ENCODE measurements at regions not wholly inside any gene's neighbourhood (a gene's known extent, or its start where the extent isn't known, plus 50 kb on each side); places are given as distances from the start of the nearest gene placed in this dataset.
"Not testable (repeated sequence)": the region's sequence is repeated elsewhere in the genome, so short reads cannot be mapped to it uniquely, and the experiment has no call there.

GRCh38 chr7:16369855-16370254 lies 51.5 kb downstream of the CRPPA start:
- no peak for DNase-seq (ENCODE audit: low spot score)

DNA sequence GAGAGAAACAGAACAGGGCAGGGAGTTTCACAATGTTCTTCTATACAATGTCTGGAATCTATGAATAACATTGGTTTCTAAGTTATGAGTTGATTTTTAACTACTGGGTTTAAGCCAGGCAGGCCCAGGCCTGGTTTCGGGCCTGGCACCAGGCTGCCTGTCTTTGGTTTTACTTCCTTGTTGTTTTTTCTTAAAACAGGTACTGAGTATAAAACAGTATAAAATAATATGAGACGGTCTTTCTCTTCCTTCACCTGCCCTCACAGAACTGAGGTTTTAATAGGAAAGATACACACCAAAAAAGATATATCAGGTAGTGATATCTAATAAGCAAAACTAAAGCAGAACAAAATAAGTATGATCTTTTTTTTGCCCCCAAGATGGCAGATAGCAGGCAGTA lies 52.0 kb downstream of the CRPPA start:
- not testable (repeated sequence) for DNase-seq (ENCODE audit: low spot score)

- no peak for DNase-seq (ENCODE audit: low spot score)
Measured at GRCh38 chr7:16368885-16369284, 52.5 kb downstream of the CRPPA start.

- DNase-seq (ENCODE audit: low spot score) = no peak
Measured at GRCh38 chr7:16367115-16367514, 54.2 kb downstream of the CRPPA start.

GRCh38 chr7:16365952-16366351 lies 55.4 kb downstream of the CRPPA start:
- no peak for DNase-seq (ENCODE audit: low spot score)

- no peak for DNase-seq (ENCODE audit: low spot score)
Measured at GRCh38 chr7:16365177-16365576, 56.2 kb downstream of the CRPPA start.

GRCh38 chr7:16359216-16359615 lies 62.1 kb downstream of the CRPPA start:
- no peak for DNase-seq (ENCODE audit: low spot score)

DNA sequence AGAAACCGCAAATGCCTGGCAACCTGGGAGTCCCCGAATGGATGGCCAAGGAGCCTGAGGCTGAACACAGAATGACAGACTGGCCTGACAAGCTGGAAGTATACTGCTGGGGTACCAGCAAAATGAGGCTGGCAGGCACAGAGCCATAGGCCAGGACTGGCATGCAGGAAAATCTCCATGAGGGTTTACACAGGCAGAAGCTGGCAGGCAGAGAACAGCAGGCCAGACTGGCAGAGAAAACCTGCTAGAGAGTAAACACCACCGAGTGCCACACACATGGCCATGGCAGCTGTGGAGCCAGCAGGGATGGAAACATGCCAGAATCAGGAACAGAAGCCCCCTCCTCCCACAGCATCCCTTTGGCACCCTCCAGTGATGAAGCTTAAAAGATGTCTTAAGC lies 63.4 kb downstream of the CRPPA start:
- DNase-seq (ENCODE audit: low spot score) = peak; percentile 36

DNA sequence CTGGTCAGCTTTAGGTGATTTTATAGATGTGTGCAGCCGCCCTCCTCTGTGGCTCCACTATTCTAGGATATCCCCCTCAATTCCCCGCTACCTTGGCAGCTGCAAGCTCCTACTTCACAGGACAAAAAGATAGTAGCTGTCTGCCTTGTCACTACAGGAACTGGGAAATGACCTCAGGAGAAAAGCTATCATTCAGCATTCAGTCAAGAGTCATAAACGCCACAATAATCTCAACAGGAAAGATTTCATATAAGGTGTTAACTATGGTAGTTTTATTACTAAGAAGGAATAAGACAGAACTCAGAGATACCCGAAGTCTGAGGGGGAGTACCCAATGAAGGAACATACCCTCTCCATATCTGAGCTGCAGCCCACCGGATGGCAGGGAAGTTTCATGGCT lies 63.9 kb downstream of the CRPPA start:
- DNase-seq (ENCODE audit: low spot score) = no peak

DNA sequence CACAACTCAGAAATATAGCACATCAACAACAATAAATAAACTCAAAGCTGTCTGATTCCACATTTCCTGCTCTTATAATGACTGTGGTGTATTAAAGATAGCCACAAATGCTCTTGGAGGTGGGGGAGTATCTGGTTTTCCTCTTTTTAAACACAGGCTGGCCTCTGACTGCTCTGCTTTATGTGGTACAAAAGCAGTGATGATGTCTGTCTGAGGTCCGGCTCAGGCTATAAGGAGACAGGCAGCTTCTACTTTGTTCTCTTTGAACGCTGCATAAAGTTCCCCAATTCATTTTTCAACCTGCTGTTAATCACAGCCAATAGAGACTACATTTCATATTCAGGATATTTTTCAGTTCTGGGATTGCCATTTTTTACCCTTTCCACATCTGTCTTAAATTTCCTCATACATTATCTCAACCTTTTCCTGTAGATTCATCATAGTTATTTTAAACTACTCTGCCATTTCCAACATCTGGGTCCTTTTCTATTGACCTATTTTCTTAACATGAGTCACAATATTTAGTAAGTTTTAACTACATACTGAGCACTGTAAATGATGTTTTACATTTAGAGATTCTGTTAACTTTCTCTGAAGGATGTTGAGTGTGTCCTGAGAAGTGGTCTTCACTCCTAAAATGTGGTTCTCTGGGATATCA lies 64.9 kb downstream of the CRPPA start:
- no peak for DNase-seq (ENCODE audit: low spot score)

DNA sequence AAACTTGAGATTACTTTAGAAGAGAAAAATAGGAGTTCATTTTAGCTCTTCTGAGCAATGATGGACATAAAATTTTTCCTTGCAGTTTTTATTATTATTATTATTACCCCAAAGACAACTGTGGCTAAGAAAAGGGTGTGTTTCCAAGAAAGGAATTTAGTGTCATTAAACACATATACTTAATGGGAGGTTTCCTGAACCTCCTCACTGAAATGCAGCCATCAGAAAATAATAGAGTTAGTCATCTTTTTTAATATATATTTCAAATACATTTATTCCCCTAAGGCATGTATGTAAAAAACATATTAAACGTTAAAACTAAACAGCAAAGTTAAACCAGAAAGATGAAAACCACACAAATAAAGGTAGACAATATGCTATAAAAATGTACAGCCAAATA lies 66.8 kb downstream of the CRPPA start:
- DNase-seq (ENCODE audit: low spot score) = no peak

DNA sequence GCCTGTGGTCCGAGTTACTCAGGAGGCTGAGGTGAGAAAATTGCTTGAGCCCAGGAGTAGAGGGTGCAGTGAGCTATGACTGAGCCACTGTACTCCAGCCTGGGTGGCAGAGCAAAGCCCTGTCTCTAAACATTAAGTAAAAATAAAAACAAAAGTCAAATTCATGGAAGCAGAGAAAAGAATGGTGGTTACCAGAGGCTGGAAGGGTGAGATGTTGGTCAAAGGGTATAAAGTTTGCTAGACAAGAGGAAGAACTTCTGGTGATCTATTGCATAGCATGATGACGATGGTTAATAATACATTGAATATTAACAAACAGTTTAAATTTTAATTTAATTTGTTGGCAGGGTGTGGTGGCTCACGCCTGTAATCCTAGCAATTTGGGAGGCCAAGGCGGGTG lies 68.1 kb downstream of the CRPPA start:
- no peak for DNase-seq (ENCODE audit: low spot score)

DNA sequence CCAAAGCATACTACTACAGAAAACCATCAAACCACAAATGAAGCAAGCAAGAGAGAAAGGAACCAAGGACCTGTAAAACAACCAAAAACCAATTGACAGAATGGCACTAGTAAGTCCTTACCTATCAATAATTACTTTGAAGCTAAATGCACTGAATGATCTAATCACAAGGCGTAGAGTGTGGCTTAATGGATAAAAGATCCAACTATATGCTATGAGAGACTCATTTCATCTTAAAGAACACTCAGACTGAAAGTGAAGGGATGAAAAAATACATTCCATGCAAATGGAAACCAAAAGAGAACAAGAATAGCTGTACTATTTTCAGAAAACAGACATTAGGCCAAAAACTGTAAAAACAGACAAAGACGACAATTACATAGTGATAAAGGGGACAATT lies 70.7 kb downstream of the CRPPA start:
- DNase-seq (ENCODE audit: low spot score) = no peak

DNA sequence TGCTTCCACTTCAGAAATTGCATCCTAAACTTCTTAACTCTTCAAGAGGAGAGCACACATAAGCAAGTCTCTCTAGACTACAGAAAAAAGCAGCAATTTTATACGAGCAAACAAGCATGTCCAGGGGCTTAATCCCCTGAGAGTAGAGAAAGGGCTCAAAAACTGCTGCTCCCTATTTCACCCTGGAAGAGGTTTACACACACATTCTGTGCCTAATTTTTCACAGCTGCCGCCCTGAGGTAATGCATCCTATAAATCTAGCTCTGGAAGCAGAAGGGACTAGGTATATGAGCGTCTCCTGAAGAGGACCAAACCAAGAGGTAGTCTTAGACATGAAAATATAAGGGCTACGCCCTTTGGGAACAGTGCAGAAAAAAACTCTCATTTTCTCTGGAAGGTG lies 73.1 kb downstream of the CRPPA start:
- DNase-seq (ENCODE audit: low spot score) = no peak

DNA sequence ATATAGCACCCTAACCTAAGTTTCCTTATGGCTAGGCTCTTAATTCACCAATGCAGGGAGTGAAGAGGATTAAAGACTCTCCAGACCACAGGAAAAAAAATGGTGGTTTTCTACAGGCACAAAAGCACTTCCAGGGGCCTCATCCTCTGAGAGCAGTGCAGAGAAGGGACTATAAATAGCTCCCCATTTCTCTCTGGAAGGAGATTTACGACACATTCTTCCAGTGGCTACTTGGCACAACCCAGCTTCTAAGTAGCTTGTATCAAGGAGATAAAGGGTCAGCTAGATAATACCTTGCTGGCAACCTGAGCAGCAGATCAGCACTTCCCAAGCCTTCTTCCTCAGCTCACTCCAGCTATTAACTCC lies 73.5 kb downstream of the CRPPA start:
- no peak for DNase-seq (ENCODE audit: low spot score)

GRCh38 chr7:16347066-16347826 lies 74.1 kb downstream of the CRPPA start:
- DNase-seq (ENCODE audit: low spot score) = no peak

GRCh38 chr7:16345979-16346958 lies 75.1 kb downstream of the CRPPA start:
- DNase-seq (ENCODE audit: low spot score) = no peak

DNA sequence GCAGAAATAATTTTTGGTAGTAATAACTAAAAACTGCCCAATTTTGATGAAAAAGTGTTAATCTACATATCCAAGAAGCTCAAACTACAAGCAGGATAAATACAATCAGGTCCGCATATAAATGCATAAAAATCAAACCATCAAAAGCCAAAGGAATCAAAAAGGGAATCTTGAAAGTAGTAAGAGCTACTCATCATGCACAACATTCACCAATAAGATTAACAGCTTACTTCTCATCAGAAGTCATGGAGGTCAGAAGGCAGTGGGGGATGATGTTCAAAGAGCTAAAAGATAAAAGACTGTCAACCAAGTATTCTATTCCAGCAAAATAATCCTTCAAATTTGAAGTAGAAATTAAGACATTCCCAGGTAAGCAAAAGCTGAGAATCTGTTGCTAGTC lies 76.4 kb downstream of the CRPPA start:
- no peak for DNase-seq (ENCODE audit: low spot score)

- no peak for DNase-seq (ENCODE audit: low spot score)
Measured at GRCh38 chr7:16343612-16344011, 77.7 kb downstream of the CRPPA start.

DNA sequence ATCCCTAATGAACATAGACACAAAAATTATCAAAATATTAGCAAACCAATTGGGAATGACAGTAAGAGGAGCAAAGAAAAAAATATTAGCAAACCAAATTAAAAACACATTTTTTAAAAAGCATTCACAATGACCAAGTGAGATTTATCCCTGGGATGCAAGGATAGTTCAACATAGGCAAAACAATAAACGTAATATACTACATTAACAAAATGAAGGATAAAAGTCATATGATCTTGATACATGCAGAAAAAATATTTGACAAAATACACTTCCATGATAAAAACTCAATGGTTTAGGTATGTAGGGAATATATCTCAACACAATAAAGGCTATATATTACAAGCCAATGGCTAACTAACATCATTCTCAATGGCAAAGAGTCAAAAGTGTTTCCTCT lies 83.3 kb downstream of the CRPPA start:
- DNase-seq (ENCODE audit: low spot score) = no peak

GRCh38 chr7:16326106-16326505 lies 95.2 kb downstream of the CRPPA start:
- no peak for DNase-seq (ENCODE audit: low spot score)

DNA sequence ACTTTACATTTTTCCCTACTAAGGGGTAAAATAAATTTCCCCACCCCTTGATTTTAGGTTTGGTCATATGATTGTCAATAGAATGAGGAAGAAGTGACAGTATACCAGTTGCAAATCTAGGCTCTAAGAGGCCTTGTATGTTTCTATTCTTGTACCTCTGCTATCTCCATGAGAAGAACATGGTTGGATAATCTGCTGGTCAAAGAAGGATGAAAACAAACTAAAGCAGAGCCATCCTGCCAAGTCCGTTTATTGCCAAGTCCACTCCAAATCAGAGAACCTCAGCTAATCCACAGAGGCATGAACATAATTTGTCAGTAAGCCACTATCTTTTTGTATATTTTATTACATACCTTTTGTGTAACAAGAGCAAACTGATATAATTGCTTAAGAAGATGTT lies 98.0 kb downstream of the CRPPA start:
- no peak for DNase-seq (ENCODE audit: low spot score)

Measured in D341Med (cell line).